Kidney (tissue), 13 donors: ENCODE measurements at regions not wholly inside any gene's neighbourhood (a gene's known extent, or its start where the extent isn't known, plus 50 kb on each side); places are given as distances from the start of the nearest gene placed in this dataset.

Experiments used
- DNase-seq, 5 donors: peaks; one replicate each; pipeline ENCODE4 v3.0.0-alpha.2; 2013 to 2020
- FAIRE-seq: peaks from 2 replicates; lab custom pipeline; 2012; peaks lifted over from hg19 to GRCh38; lab: Jason Lieb, UNC
- H3K27ac ChIP-seq, 2 donors: one replicate each; pipeline ENCODE4 v1.7.0; 2013; ENCODE audit warnings: low read depth in 2 of 2, low read length in 2 of 2, inconsistent platforms in 1 of 2
- H3K27me3 ChIP-seq: one replicate; pipeline ENCODE4 v1.7.1; 2013; ENCODE audit warnings: low read length, inconsistent platforms; ENCODE audit not compliant: control insufficient read depth, insufficient read depth
- H3K36me3 ChIP-seq, 3 donors: one replicate each; pipeline versions ENCODE4 v1.7.0 to v1.7.1; 2013; ENCODE audit warnings: low read length in 3 of 3, control low read depth in 1 of 3, inconsistent platforms in 1 of 3; ENCODE audit not compliant: insufficient read depth in 3 of 3, control insufficient read depth in 2 of 3
- H3K4me1 ChIP-seq, 3 donors: one replicate each; pipeline versions ENCODE4 v1.7.0 to v1.7.1; 2013; ENCODE audit warnings: low read length in 3 of 3, inconsistent platforms in 1 of 3, low read depth in 1 of 3; ENCODE audit not compliant: control insufficient read depth in 2 of 3, insufficient read depth in 2 of 3
- H3K4me3 ChIP-seq, 3 donors: one replicate each; pipeline versions ENCODE4 v1.7.0 to v1.8.1; 2013; ENCODE audit warnings: low read length in 3 of 3, control low read depth in 1 of 3, inconsistent platforms in 1 of 3
- H3K9ac ChIP-seq, 3 donors: one replicate each; pipeline versions ENCODE4 v1.7.0 to v1.7.1; 2013; ENCODE audit warnings: low read length in 3 of 3, control low read depth in 1 of 3, inconsistent platforms in 1 of 3
- H3K9me3 ChIP-seq, 3 donors: one replicate each; pipeline versions ENCODE4 v1.7.0 to v1.7.1; 2013; ENCODE audit warnings: low read length in 3 of 3, control low read depth in 1 of 3, inconsistent platforms in 1 of 3; ENCODE audit not compliant: control insufficient read depth in 2 of 3, insufficient read depth in 1 of 3
- CTCF ChIP-seq: IDR thresholded peaks from 3 replicates; pipeline ENCODE4 v1.5.1; 2012; ENCODE audit warnings: mild to moderate bottlenecking, moderate library complexity, borderline replicate concordance; ENCODE audit not compliant: insufficient read depth; ENCODE audit errors: extremely low read depth
- intact Hi-C: fragments of 100-400 bp; cut with DNase I; formaldehyde crosslinking; loops from one replicate; pipeline ENCODE4 v1.11.1; 2022
- donor health status: control.
- donor health status: control.
- donor health status: control.
- donor health status: control.
- donor health status: control.
- donor health status: DM: yes; HTN: yes; CAD: no.
- donor health status: Normal renal cell carcinoma (clear cell type).

GRCh38 chr14:40374221-40374620 lies 942.0 kb upstream of the FBXO33 start:
- no peaks in the 10 kb centered on the region for H3K36me3 ChIP-seq
- H3K27me3 ChIP-seq, result no peaks in the 10 kb centered on the region
- no peak for DNase-seq
- no peaks in the 10 kb centered on the region for H3K4me1 ChIP-seq
- H3K4me3 ChIP-seq, result no peak overlapping the region
- FAIRE-seq, result no peak
- no peak overlapping the region for H3K27ac ChIP-seq
- no peak for TF ChIP-seq CTCF
- H3K9me3 ChIP-seq, result no peaks in the 10 kb centered on the region
- intact Hi-C loops, result no loop called here
- no peak overlapping the region for H3K9ac ChIP-seq

DNA sequence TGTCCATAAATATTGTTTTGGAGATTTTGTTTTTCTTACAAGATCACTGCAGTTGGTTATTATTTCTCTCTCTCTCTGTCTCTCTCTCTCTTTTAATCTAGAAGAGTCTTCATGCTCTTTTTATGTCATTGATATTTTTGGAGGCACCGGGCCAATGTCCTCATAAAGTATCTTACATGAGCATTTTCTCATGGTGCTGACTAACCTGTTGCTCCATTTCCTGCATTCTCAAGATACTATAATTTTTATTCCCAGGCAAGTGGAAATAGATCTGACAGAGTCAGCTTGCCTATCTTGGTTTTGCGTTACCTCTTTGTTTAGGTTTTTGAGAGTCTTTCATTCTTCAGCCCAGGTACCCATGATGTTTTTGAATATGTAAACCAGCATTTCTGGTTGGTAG lies 938.8 kb upstream of the FBXO33 start:
- Histone ChIP-seq H3K36me3 (no peaks in the 10 kb centered on the region), H3K9ac (no peak overlapping the region), H3K27ac (no peak overlapping the region), H3K4me3 (no peak overlapping the region), H3K4me1 (no peaks in the 10 kb centered on the region), H3K27me3 (no peaks in the 10 kb centered on the region), H3K9me3 (no peaks in the 10 kb centered on the region)
- intact Hi-C loops, result no loop called here
- FAIRE-seq, result no peak
- TF ChIP-seq CTCF, result no peak
- no peak for DNase-seq

DNA sequence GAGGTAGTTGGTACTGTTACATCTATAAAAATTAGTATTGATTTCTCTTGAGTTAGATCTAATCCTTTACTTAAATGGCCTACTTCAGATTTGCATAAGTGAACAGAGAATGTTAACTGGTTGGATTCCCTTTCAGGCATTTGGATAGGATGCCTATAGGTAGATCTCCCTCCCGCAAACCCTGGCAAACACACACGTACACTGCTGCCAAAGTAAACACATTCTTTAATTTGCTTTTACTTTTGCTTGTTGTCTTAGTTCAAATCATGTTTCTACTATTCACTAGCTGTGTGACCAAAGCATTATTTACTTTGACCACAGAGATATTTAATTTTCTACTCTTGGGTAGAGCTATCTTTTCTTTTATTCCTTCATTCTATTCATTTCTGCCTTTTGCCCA lies 936.1 kb upstream of the FBXO33 start:
- Histone ChIP-seq H3K4me3 (no peak overlapping the region), H3K9me3 (no peaks in the 10 kb centered on the region), H3K4me1 (no peaks in the 10 kb centered on the region), H3K9ac (no peak overlapping the region), H3K36me3 (no peaks in the 10 kb centered on the region), H3K27me3 (no peaks in the 10 kb centered on the region), H3K27ac (no peak overlapping the region)
- intact Hi-C loops, result no loop called here
- no peak for FAIRE-seq
- no peak for DNase-seq
- TF ChIP-seq CTCF, result no peak

GRCh38 chr14:40367717-40368116 lies 935.5 kb upstream of the FBXO33 start:
- intact Hi-C loops, result no loop called here
- Histone ChIP-seq H3K4me3 (no peak overlapping the region), H3K36me3 (no peaks in the 10 kb centered on the region), H3K27ac (no peak overlapping the region), H3K4me1 (no peaks in the 10 kb centered on the region), H3K27me3 (no peaks in the 10 kb centered on the region), H3K9ac (no peak overlapping the region), H3K9me3 (no peaks in the 10 kb centered on the region)
- TF ChIP-seq CTCF, result no peak
- FAIRE-seq (no peak), DNase-seq (no peak)
